Glomerular visceral epithelial cell (primary cell): ENCODE measurements at regions not wholly inside any gene's neighbourhood (a gene's known extent, or its start where the extent isn't known, plus 50 kb on each side); places are given as distances from the start of the nearest gene placed in this dataset.
"Not testable (repeated sequence)": the region's sequence is repeated elsewhere in the genome, so short reads cannot be mapped to it uniquely, and the experiment has no call there.

Experiments
- DNase-seq: peaks from one replicate; pipeline ENCODE4 v3.0.0-alpha.2; 2016; ENCODE audit errors: extremely low spot score

- no peak for DNase-seq
Measured at GRCh38 chr13:50274181-50274580, 258.9 kb downstream of the KCNRG start.

- no peak for DNase-seq
Measured at GRCh38 chr13:50275392-50276063, 260.3 kb downstream of the KCNRG start.

GRCh38 chr13:50276550-50276949 is 261.3 kb downstream of the KCNRG start:
- DNase-seq = no peak

- no peak for DNase-seq
Measured at GRCh38 chr13:50277127-50277526, 261.9 kb downstream of the KCNRG start.

GRCh38 chr13:50277906-50278305 is 262.7 kb downstream of the KCNRG start:
- DNase-seq = no peak

- no peak for DNase-seq
Measured at GRCh38 chr13:50280441-50280937, 265.2 kb downstream of the KCNRG start.

GRCh38 chr13:50282016-50282415 is 266.8 kb downstream of the KCNRG start:
- DNase-seq = no peak

- DNase-seq = no peak
Measured at GRCh38 chr13:50283017-50283416, 267.8 kb downstream of the KCNRG start.

- no peak for DNase-seq
Measured at GRCh38 chr13:50284540-50284939, 269.3 kb downstream of the KCNRG start.

GRCh38 chr13:50285283-50285682 is 270.0 kb downstream of the KCNRG start:
- DNase-seq = no peak

GRCh38 chr13:50286324-50286723 is 271.1 kb downstream of the KCNRG start:
- DNase-seq = no peak

- no peak for DNase-seq
Measured at GRCh38 chr13:50290186-50290585, 274.9 kb downstream of the KCNRG start.

- DNase-seq = peak; percentile 7
Measured at GRCh38 chr13:50291611-50292010, 276.4 kb downstream of the KCNRG start.

- DNase-seq = no peak
Measured at GRCh38 chr13:50292081-50292480, 276.8 kb downstream of the KCNRG start.

- not testable (repeated sequence) for DNase-seq
Measured at GRCh38 chr13:50294425-50294824, 279.2 kb downstream of the KCNRG start.

GRCh38 chr13:50299546-50300249 is 284.5 kb downstream of the KCNRG start:
- no peak for DNase-seq

GRCh38 chr13:50303963-50304721 is 288.9 kb downstream of the KCNRG start:
- DNase-seq = no peak

GRCh38 chr13:50306156-50306555 is 290.9 kb downstream of the KCNRG start:
- DNase-seq = no peak

GRCh38 chr13:50309318-50309717 is 294.1 kb downstream of the KCNRG start:
- no peak for DNase-seq

GRCh38 chr13:50309882-50310594 is 294.8 kb downstream of the KCNRG start:
- DNase-seq = no peak

GRCh38 chr13:50310734-50311133 is 295.5 kb downstream of the KCNRG start:
- no peak for DNase-seq

- no peak for DNase-seq
Measured at GRCh38 chr13:50318887-50319286, 303.6 kb downstream of the KCNRG start.
